CD4-positive, CD25-positive, alpha-beta regulatory T cell (primary cell): ENCODE measurements at regions not wholly inside any gene's neighbourhood (a gene's known extent, or its start where the extent isn't known, plus 50 kb on each side); places are given as distances from the start of the nearest gene placed in this dataset.
"Not testable (repeated sequence)": the region's sequence is repeated elsewhere in the genome, so short reads cannot be mapped to it uniquely, and the experiment has no call there.

Experiments used
- ATAC-seq, 2 donors: fragments of 150-1000 bp; cut with Tn5 transposase; one replicate each; pipeline ENCODE4 v1.10.0; 2021; ENCODE audit warnings: low read depth in 2 of 2, moderate number of reproducible peaks in 2 of 2, moderate library complexity in 1 of 2
- DNase-seq, 3 donors: peaks; one replicate each; pipeline versions ENCODE4 v3.0.0 to v3.0.0-alpha.2; 2012 to 2022; ENCODE audit warnings: mixed read lengths in 1 of 3
- H3K27ac ChIP-seq: one replicate; pipeline ENCODE4 v1.7.0; 2013; ENCODE audit warnings: mild to moderate bottlenecking, low read length; ENCODE audit not compliant: insufficient read depth, poor library complexity, severe bottlenecking
- H3K27me3 ChIP-seq: one replicate; pipeline ENCODE4 v1.7.0; 2013; ENCODE audit warnings: low read length; ENCODE audit not compliant: control insufficient read depth, insufficient read depth
- H3K36me3 ChIP-seq: one replicate; pipeline ENCODE4 v1.7.0; 2013; ENCODE audit warnings: mild to moderate bottlenecking, low read length, moderate library complexity; ENCODE audit not compliant: control insufficient read depth, insufficient read depth
- H3K4me1 ChIP-seq: 2 replicates; pipeline ENCODE4 v1.7.0; 2013; ENCODE audit warnings: mild to moderate bottlenecking, low read length; ENCODE audit not compliant: insufficient read depth, control insufficient read depth, poor library complexity, severe bottlenecking
- H3K4me3 ChIP-seq: one replicate; pipeline ENCODE4 v1.7.0; 2013; ENCODE audit warnings: low read depth, mild to moderate bottlenecking, low read length, moderate library complexity
- H3K9me3 ChIP-seq, 2 experiments: 1 replicate in 1 of 2; 2 replicates in 1 of 2; pipeline ENCODE4 v1.7.0; 2013; ENCODE audit warnings: low read length in 2 of 2, mild to moderate bottlenecking in 1 of 2, moderate library complexity in 1 of 2; ENCODE audit not compliant: control insufficient read depth in 2 of 2
- H3K27ac Mint-ChIP-seq, 3 donors: one replicate each; pipeline ENCODE4 v1.8.0; 2020 to 2022; ENCODE audit warnings: mild to moderate bottlenecking in 3 of 3, mixed read lengths in 3 of 3, moderate library complexity in 2 of 3
- H3K27me3 Mint-ChIP-seq: one replicate; pipeline ENCODE4 v1.8.0; 2022; ENCODE audit warnings: mild to moderate bottlenecking, mixed read lengths
- H3K36me3 Mint-ChIP-seq: one replicate; pipeline ENCODE4 v1.8.0; 2020; ENCODE audit warnings: mixed read lengths
- H3K4me1 Mint-ChIP-seq, 4 donors: one replicate each; pipeline ENCODE4 v1.8.0; 2020 to 2022; ENCODE audit warnings: mixed read lengths in 4 of 4, mild to moderate bottlenecking in 1 of 4
- H3K4me3 Mint-ChIP-seq, 4 donors: one replicate each; pipeline ENCODE4 v1.8.0; 2020 to 2022; ENCODE audit warnings: mild to moderate bottlenecking in 4 of 4, mixed read lengths in 4 of 4, moderate library complexity in 3 of 4
- H3K9me3 Mint-ChIP-seq, 7 donors: one replicate each; pipeline ENCODE4 v1.8.0; 2020 to 2022; ENCODE audit warnings: mixed read lengths in 7 of 7, mild to moderate bottlenecking in 3 of 7, moderate library complexity in 2 of 7

- Histone ChIP-seq H3K9me3 (peaks cover 4 to 39% of the 10 kb centered on the region in 2 experiments), H3K27me3 (no peaks in the 10 kb centered on the region), H3K36me3 (no peaks in the 10 kb centered on the region), H3K4me1 (no peaks in the 10 kb centered on the region), H3K27ac (no peak overlapping the region), H3K4me3 (no peak overlapping the region)
- ATAC-seq (no peak), DNase-seq (no peak)
- Mint-ChIP-seq H3K9me3 (peaks cover 0 to 12% (median 0%) of the 10 kb centered on the region in 7 donors), H3K4me3 (no peak overlapping the region), H3K27me3 (no peaks in the 10 kb centered on the region), H3K4me1 (no peaks in the 10 kb centered on the region), H3K27ac (no peak overlapping the region), H3K36me3 (no peaks in the 10 kb centered on the region)
Observed at GRCh38 chr7:57198801-57199200, 66.6 kb upstream of the ZNF479 start.

GRCh38 chr7:57199252-57199651 lies 67.0 kb upstream of the ZNF479 start:
- no peak overlapping the region for H3K27ac Mint-ChIP-seq
- H3K27me3 Mint-ChIP-seq = no peaks in the 10 kb centered on the region

GRCh38 chr7:57201021-57201894 lies 69.0 kb upstream of the ZNF479 start:
- H3K4me3 ChIP-seq = no peak overlapping the region

More at GRCh38 chr7:57199252-57199651, 67.0 kb upstream of the ZNF479 start:
- H3K27ac ChIP-seq = no peak overlapping the region
- peaks cover 4 to 44% of the 10 kb centered on the region in 2 experiments for H3K9me3 ChIP-seq
- Mint-ChIP-seq H3K9me3 (peaks cover 0 to 15% (median 0%) of the 10 kb centered on the region in 7 donors), H3K4me3 (no peak overlapping the region), H3K36me3 (no peaks in the 10 kb centered on the region), H3K4me1 (no peaks in the 10 kb centered on the region)
- H3K4me3 ChIP-seq = no peak overlapping the region
- H3K4me1 ChIP-seq = no peaks in the 10 kb centered on the region
- ATAC-seq (no peak), DNase-seq (no peak)
- H3K27me3 ChIP-seq = no peaks in the 10 kb centered on the region
- no peaks in the 10 kb centered on the region for H3K36me3 ChIP-seq

GRCh38 chr7:57201895-57202210 lies 69.6 kb upstream of the ZNF479 start:
- DNase-seq (no peak), ATAC-seq (no peak)
- no peak overlapping the region for H3K4me3 ChIP-seq
- Mint-ChIP-seq H3K9me3 (peaks cover 0 to 33% (median 2%) of the 10 kb centered on the region in 7 donors), H3K36me3 (no peaks in the 10 kb centered on the region), H3K4me1 (no peaks in the 10 kb centered on the region), H3K27ac (no peak overlapping the region), H3K4me3 (no peak overlapping the region), H3K27me3 (no peaks in the 10 kb centered on the region)
- no peaks in the 10 kb centered on the region for H3K27me3 ChIP-seq
- H3K4me1 ChIP-seq = no peaks in the 10 kb centered on the region
- H3K36me3 ChIP-seq = no peaks in the 10 kb centered on the region
- peaks cover 4 to 53% of the 10 kb centered on the region in 2 experiments for H3K9me3 ChIP-seq
- H3K27ac ChIP-seq = no peak overlapping the region

More at GRCh38 chr7:57201021-57201894, 69.0 kb upstream of the ZNF479 start:
- ATAC-seq (no peak), DNase-seq (no peak)
- Mint-ChIP-seq H3K4me3 (peak overlapping the region in 1 of 4 donors; percentile 77), H3K36me3 (no peaks in the 10 kb centered on the region), H3K9me3 (peaks cover 0 to 30% (median 2%) of the 10 kb centered on the region in 7 donors), H3K27ac (no peak overlapping the region), H3K4me1 (no peaks in the 10 kb centered on the region), H3K27me3 (no peaks in the 10 kb centered on the region)
- Histone ChIP-seq H3K36me3 (no peaks in the 10 kb centered on the region), H3K9me3 (peaks cover 4 to 53% of the 10 kb centered on the region in 2 experiments), H3K4me1 (no peaks in the 10 kb centered on the region), H3K27me3 (no peaks in the 10 kb centered on the region), H3K27ac (no peak overlapping the region)

GRCh38 chr7:57202274-57202673 lies 70.0 kb upstream of the ZNF479 start:
- DNase-seq = no peak
- ATAC-seq = no peak
- no peak overlapping the region for H3K4me3 ChIP-seq
- no peaks in the 10 kb centered on the region for H3K36me3 ChIP-seq
- Mint-ChIP-seq H3K27me3 (no peaks in the 10 kb centered on the region), H3K4me1 (no peaks in the 10 kb centered on the region), H3K9me3 (peaks cover 0 to 33% (median 2%) of the 10 kb centered on the region in 7 donors), H3K27ac (no peak overlapping the region), H3K4me3 (no peak overlapping the region), H3K36me3 (no peaks in the 10 kb centered on the region)
- no peaks in the 10 kb centered on the region for H3K4me1 ChIP-seq
- peaks cover 4 to 53% of the 10 kb centered on the region in 2 experiments for H3K9me3 ChIP-seq
- H3K27ac ChIP-seq = no peak overlapping the region
- H3K27me3 ChIP-seq = no peaks in the 10 kb centered on the region

- no peaks in the 10 kb centered on the region for H3K36me3 Mint-ChIP-seq
- DNase-seq (no peak), ATAC-seq (no peak)
- Histone ChIP-seq H3K4me1 (no peaks in the 10 kb centered on the region), H3K36me3 (no peaks in the 10 kb centered on the region), H3K9me3 (peaks cover 0 to 53% of the 10 kb centered on the region in 2 experiments), H3K27me3 (no peaks in the 10 kb centered on the region), H3K4me3 (no peak overlapping the region), H3K27ac (no peak overlapping the region)
- no peak overlapping the region for H3K27ac Mint-ChIP-seq
- peaks cover 0 to 41% (median 6%) of the 10 kb centered on the region in 7 donors for H3K9me3 Mint-ChIP-seq
- H3K4me1 Mint-ChIP-seq = peaks cover 0 to 4% (median 0%) of the 10 kb centered on the region in 4 donors
- H3K4me3 Mint-ChIP-seq = no peak overlapping the region
- H3K27me3 Mint-ChIP-seq = no peaks in the 10 kb centered on the region
Observed at GRCh38 chr7:57203161-57203791, 71.0 kb upstream of the ZNF479 start.

- not testable (repeated sequence) for ATAC-seq, H3K27me3 ChIP-seq, H3K27me3 Mint-ChIP-seq, H3K36me3 ChIP-seq, H3K4me3 ChIP-seq, H3K27ac Mint-ChIP-seq, H3K4me1 ChIP-seq, H3K4me1 Mint-ChIP-seq, H3K4me3 Mint-ChIP-seq, DNase-seq, H3K27ac ChIP-seq, H3K36me3 Mint-ChIP-seq
- peaks cover 0 to 52% of the 10 kb centered on the region in 2 experiments for H3K9me3 ChIP-seq
- peaks cover 0 to 47% (median 9%) of the 10 kb centered on the region in 7 donors for H3K9me3 Mint-ChIP-seq
Observed at GRCh38 chr7:57203858-57204257, 71.6 kb upstream of the ZNF479 start.
